ENCODE measurements at regions not wholly inside any gene's neighbourhood (a gene's known extent, or its start where the extent isn't known, plus 50 kb on each side); places are given as distances from the start of the nearest gene placed in this dataset.
"Not testable (repeated sequence)": the region's sequence is repeated elsewhere in the genome, so short reads cannot be mapped to it uniquely, and the experiment has no call there.

DNA sequence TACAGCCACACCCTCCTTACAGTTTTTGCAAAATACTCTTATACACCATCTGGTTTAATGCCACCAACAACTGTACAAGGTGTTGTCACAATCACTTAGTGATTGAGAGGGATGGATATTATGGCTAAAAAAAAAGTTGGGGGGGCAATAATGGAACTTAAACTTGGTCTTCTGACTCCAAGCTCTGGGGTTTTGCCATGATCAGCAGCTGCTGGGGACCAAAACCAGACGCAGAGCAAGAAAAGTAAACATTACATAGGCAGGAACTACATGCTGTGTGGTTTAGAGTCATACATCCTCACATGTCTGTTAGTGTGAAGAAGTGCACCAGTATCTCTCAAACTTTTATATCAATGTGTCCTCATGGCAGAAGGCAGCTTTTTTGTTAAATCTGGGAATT, 152.4 kb downstream of the TBC1D2B start:
- H3K36me3 Mint-ChIP-seq (ENCODE audit: low read depth); H3K27me3 Mint-ChIP-seq; DNase-seq; H3K4me1 Mint-ChIP-seq; H3K4me3 Mint-ChIP-seq; CTCF ChIA-PET; H3K9me3 Mint-ChIP-seq; POLR2A ChIA-PET; H3K27ac Mint-ChIP-seq: not testable (repeated sequence)

- Mint-ChIP-seq H3K27me3 (peaks cover 2% of the 10 kb centered on the region), H3K9me3 (no peaks in the 10 kb centered on the region), H3K27ac (no peak overlapping the region), H3K36me3 (ENCODE audit: low read depth) (no peaks in the 10 kb centered on the region), H3K4me3 (no peak overlapping the region), H3K4me1 (no peaks in the 10 kb centered on the region)
- ChIA-PET CTCF (no interaction called here), POLR2A (no interaction called here)
- DNase-seq, result no peak
Measured at GRCh38 chr15:77921664-77922063, 155.8 kb downstream of the TBC1D2B start.

DNA sequence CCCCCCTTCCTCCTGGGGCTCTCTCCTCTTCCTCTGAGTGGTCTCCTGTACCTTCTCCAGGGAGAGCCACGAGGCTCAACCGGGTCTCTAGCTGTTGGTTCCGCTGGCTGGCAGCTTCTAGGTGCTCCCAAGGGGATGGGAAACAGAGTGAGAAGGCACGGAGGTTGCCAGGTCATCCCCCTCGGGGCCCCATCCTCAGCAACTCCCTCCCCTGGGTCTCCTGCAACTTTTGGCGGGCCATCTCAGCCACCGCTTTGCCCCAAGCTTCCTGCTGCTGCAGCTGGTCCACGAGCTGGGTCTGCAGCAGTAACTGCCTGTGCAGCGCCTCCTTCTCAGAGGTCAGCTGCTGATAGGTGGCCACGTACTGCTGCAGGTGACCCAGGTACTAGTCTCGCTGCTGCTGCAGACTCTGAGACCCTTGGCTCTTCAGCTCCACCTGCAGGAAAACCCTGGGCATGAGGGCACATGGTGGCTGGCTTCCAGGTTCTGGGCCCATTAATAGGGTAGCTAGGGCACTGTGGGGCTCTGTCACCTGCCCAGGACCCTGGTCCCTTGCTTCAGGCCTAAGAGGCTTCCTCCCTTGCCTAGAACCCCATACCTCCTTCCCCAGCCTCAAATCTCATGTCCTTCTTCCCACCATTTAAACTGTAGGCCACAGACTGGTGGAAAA, 160.4 kb downstream of the TBC1D2B start:
- H3K4me1 Mint-ChIP-seq, result not testable (repeated sequence)

DNA sequence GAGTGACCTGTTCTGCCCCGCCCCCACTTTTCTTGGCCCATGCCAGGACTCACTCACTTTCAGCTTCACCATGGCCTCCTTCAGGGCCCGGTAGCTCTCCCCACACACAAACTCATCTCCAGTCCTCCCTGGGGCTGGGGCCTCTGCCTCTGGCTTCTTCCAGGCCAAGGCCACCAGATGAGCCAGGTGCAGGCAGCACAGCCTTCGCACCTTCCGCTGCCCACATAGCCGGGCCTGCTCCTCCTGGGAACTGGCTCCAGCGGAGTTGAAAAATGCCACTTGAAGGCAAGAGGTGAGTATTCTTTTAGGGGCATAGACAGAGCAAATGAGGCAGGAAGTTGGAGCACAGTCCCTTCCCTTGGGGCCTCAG, 161.6 kb downstream of the TBC1D2B start:
- H3K4me1 Mint-ChIP-seq; H3K4me3 Mint-ChIP-seq; H3K36me3 Mint-ChIP-seq (ENCODE audit: low read depth); H3K27me3 Mint-ChIP-seq; POLR2A ChIA-PET; H3K9me3 Mint-ChIP-seq; CTCF ChIA-PET; H3K27ac Mint-ChIP-seq; DNase-seq: not testable (repeated sequence)

More for the DNA sequence above, 160.4 kb downstream of the TBC1D2B start:
- H3K4me3 Mint-ChIP-seq; DNase-seq; H3K9me3 Mint-ChIP-seq; H3K36me3 Mint-ChIP-seq (ENCODE audit: low read depth); H3K27ac Mint-ChIP-seq; CTCF ChIA-PET; H3K27me3 Mint-ChIP-seq; POLR2A ChIA-PET: not testable (repeated sequence)

GRCh38 chr15:77915261-77915960, 162.1 kb downstream of the TBC1D2B start:
- peaks cover 9% of the 10 kb centered on the region for H3K27me3 Mint-ChIP-seq

GRCh38 chr15:77914531-77914930, 163.0 kb downstream of the TBC1D2B start:
- H3K27ac Mint-ChIP-seq; POLR2A ChIA-PET; CTCF ChIA-PET; H3K27me3 Mint-ChIP-seq; H3K36me3 Mint-ChIP-seq (ENCODE audit: low read depth); H3K9me3 Mint-ChIP-seq; H3K4me1 Mint-ChIP-seq; H3K4me3 Mint-ChIP-seq; DNase-seq: not testable (repeated sequence)

More at GRCh38 chr15:77915261-77915960, 162.1 kb downstream of the TBC1D2B start:
- Mint-ChIP-seq H3K9me3 (no peaks in the 10 kb centered on the region), H3K27ac (no peak overlapping the region), H3K36me3 (ENCODE audit: low read depth) (no peaks in the 10 kb centered on the region), H3K4me1 (no peaks in the 10 kb centered on the region), H3K4me3 (no peak overlapping the region)
- DNase-seq, result no peak
- POLR2A ChIA-PET, result no interaction called here
- CTCF ChIA-PET, result no interaction called here

GRCh38 chr15:77910030-77910911, 167.2 kb downstream of the TBC1D2B start:
- peak overlapping the region; percentile 69 for H3K4me3 Mint-ChIP-seq
- POLR2A ChIA-PET; H3K9me3 Mint-ChIP-seq; H3K4me1 Mint-ChIP-seq; H3K36me3 Mint-ChIP-seq (ENCODE audit: low read depth): not testable (repeated sequence)
- CTCF ChIA-PET, result interaction anchor here (0.6 to 1.7 kb wide), 9 partner anchors 9 to 356 kb away, joined by 3 to 7 read pairs (median 3); no protein-coding TSS in a partner anchor
- DNase-seq, result peak; percentile 82
- peaks cover 11% of the 10 kb centered on the region for H3K27me3 Mint-ChIP-seq
- peak overlapping the region; percentile 11 for H3K27ac Mint-ChIP-seq

DNA sequence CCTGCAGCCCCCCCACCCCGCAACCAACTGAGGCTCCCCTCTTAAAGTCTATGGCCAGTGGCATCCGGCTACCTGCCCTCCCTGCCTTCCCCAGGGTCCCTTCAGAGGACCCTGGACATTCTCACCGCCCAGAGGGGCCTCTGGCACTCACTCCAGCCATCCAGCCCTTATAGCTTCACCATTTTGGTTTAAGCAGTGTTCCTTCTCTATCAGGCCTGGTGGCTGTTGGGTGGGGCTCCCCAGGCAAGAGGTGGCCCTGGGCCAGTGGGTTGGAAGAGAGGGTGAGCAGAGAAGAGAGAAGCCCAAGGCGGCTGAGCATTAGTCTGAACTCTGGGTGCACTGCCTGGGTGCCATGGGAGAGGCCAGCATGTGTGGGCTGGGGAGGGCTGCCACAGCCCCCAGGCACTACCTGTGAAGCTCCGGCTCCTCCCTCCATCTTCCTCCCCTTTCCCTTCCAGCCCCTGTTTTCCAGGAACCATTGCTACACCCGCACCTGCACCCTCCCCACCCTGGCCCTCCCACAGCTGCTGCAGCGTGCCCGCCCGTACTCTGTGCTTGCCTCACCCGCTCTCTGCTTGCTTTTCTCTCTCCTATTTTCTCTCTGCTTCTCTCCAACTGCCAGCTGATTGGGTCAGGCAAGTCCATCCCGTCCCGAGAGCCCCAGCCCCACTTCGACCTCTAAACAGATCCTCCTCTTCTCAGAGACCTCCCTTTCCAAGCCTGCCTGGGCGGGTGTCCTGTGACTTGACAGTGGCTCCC, 168.2 kb downstream of the TBC1D2B start:
- DNase-seq, result no peak
- Mint-ChIP-seq H3K4me1 (peaks cover 1% of the 10 kb centered on the region), H3K4me3 (no peak overlapping the region), H3K36me3 (ENCODE audit: low read depth) (no peaks in the 10 kb centered on the region), H3K27me3 (peaks cover 8% of the 10 kb centered on the region), H3K27ac (no peak overlapping the region), H3K9me3 (no peaks in the 10 kb centered on the region)
- ChIA-PET CTCF (interaction anchor here (1.2 to 1.7 kb wide), 2 partner anchors 26 to 296 kb away, joined by 3 to 6 read pairs; no protein-coding TSS in a partner anchor), POLR2A (no interaction called here)

GRCh38 chr15:77908752-77909111, 168.8 kb downstream of the TBC1D2B start:
- H3K9me3 Mint-ChIP-seq, POLR2A ChIA-PET: not testable (repeated sequence)
- CTCF ChIA-PET, result interaction anchor here (0.9 kb wide), 2 partner anchors 200 to 633 kb away, joined by 3 read pairs; no protein-coding TSS in a partner anchor

DNA sequence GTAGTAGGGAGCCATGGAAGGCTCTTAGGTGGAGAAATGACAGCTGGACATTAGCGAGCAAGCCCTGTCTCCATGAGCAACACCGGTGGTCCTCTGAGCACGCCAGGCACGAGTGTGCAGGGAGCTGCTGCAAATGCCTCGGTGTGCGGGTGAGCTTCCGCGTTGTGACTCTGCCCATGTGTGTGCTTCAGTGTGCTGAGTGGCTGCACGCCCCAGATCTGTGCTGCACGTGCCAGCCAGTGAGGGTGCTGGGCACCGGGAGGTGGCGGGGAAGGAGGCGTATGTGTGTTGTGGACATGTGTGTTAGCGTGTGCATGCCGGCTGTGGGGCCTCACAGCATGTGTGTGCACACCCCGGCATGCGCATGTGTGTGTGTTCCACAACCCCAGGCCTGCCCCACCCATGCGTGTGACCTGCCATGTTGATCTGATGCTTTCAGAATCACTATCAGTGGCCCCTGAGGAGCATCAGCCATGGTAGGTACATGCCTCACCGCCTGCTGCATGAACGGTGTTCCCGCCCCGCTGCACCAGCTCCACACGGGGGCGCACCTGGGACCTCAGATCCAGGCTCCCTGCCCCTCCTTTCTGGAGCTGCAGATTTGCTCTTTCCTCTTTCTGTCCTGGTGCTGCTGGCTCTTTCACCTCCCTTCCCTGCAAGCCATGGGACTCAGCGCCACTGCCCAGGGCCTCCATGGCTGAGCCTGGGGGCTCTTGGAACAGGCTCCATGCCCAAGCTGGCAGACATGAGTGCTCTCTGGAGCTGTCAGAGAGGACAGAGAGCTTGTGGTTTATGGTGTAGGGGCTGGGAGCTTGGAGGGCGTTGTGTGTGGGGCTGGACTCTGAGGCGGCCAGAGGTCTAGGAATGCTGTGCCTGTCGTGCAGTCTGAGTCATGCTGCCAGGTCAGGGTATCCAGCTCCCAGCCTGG, 169.4 kb downstream of the TBC1D2B start:
- H3K4me3 Mint-ChIP-seq, result no peak overlapping the region
- H3K27me3 Mint-ChIP-seq, result peaks cover 4% of the 10 kb centered on the region
- DNase-seq, result peak; percentile 70
- CTCF ChIA-PET, result interaction anchor here (0.9 kb wide), 2 partner anchors 201 to 634 kb away, joined by 3 read pairs; no protein-coding TSS in a partner anchor
- H3K4me1 Mint-ChIP-seq, result peaks cover 1% of the 10 kb centered on the region
- H3K36me3 Mint-ChIP-seq (ENCODE audit: low read depth), result no peaks in the 10 kb centered on the region
- H3K27ac Mint-ChIP-seq, result no peak overlapping the region
- no peaks in the 10 kb centered on the region for H3K9me3 Mint-ChIP-seq
- POLR2A ChIA-PET, result no interaction called here

More at GRCh38 chr15:77908752-77909111, 168.8 kb downstream of the TBC1D2B start:
- not testable (repeated sequence) for H3K36me3 Mint-ChIP-seq (ENCODE audit: low read depth); H3K4me3 Mint-ChIP-seq; DNase-seq; H3K27me3 Mint-ChIP-seq; H3K27ac Mint-ChIP-seq; H3K4me1 Mint-ChIP-seq

GRCh38 chr15:77906062-77906990, 171.2 kb downstream of the TBC1D2B start:
- H3K36me3 Mint-ChIP-seq (ENCODE audit: low read depth); H3K27me3 Mint-ChIP-seq; CTCF ChIA-PET; H3K9me3 Mint-ChIP-seq; H3K4me1 Mint-ChIP-seq; DNase-seq; H3K27ac Mint-ChIP-seq; H3K4me3 Mint-ChIP-seq; POLR2A ChIA-PET: not testable (repeated sequence)

Data from activated CD4-positive, alpha-beta T cell treated with anti-CD3 and anti-CD28 coated beads, Interleukin-2, amount 10 ng/mL, durations not matched to agents 7 days and 5 days (primary cell).